NCI-H2227 treated with DMSO at 0.1 percent for 48 hours (cell line): ENCODE measurements at regions not wholly inside any gene's neighbourhood (a gene's known extent, or its start where the extent isn't known, plus 50 kb on each side); places are given as distances from the start of the nearest gene placed in this dataset.

Source experiments
- DNase-seq: peaks from one replicate; lab custom pipeline; 2025; lab: John Stamatoyannopoulos, UW

GRCh38 chr13:93140912-93141311 lies 85.7 kb upstream of the GPC6 start:
- no peak for DNase-seq

GRCh38 chr13:93144031-93144430 lies 82.6 kb upstream of the GPC6 start:
- DNase-seq = no peak

- no peak for DNase-seq
These were observed 81.4 kb upstream of the GPC6 start for GRCh38 chr13:93145199-93145598.

DNA sequence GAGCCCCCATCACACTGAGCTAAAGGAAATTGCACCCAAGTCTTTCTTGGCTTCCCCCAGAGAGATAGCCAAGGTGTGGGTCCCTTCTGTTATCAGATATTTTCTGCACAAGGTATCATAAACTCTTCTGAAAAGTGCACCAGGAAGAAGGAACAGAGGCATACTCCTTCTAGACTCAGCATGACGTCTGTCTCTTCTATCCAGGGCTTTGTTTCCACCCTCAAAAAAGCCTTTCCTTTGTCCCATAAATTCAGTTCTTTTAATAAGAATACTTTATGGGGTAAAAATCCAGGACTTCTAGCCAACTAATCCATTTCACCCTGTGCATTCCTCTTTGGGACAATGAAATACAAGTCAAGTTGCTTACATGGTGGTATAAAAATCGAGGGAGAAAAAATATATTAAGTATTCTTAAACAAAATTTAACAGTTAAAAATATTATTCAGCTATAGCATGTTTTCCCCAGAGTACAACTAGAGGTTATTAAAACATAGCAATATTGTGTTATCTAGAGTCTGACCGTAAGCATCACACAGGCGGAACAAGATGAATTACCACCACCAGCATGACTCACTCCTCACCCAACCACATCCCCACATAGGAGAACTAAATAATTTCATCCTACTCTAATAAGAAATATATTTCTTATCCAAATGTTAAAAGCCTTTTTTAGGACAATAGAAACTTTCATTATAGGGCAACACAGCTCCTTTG lies 79.9 kb upstream of the GPC6 start:
- DNase-seq = no peak

- DNase-seq = no peak
These were observed 79.3 kb upstream of the GPC6 start for GRCh38 chr13:93147298-93147645.

GRCh38 chr13:93147946-93148345 lies 78.7 kb upstream of the GPC6 start:
- no peak for DNase-seq

DNA sequence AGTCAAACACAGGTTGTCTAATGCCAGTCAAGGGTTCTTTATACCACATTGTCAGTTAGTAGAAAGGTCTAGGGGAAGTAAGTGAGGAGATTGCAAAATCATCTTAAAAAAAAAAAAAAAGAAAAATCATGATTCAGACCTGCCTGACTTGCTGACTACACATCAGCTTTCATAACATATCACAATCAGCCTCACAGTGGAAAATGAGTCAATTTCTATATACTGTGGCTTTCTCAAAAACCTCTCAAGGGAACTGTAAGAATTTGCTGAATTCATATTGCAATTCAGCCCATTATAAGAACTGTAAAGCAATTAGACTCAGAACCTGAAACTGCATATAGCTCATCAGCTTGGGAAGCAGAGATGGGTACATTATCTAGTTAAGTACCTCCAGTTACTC lies 75.3 kb upstream of the GPC6 start:
- no peak for DNase-seq

GRCh38 chr13:93158565-93158964 lies 68.0 kb upstream of the GPC6 start:
- DNase-seq = no peak

- no peak for DNase-seq
These were observed 56.6 kb upstream of the GPC6 start for GRCh38 chr13:93169980-93170379.

DNA sequence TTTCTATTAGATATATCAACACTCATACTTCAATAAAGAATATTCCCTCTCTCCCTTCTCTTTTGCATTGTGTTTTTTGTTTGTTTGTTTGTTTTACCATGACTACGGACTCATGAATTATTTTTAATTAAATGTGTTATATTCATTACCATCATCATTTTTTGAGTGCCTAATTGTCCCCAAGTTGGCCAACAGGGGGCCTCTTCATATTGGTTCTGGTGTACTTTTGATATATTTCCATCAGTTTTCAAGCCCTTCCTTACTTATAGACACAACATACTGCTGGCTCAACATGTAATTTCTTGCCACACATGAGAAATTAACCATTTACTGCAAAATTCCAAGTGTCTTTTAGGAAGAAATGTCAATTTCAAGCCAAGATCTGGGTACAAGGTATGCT lies 54.5 kb upstream of the GPC6 start:
- DNase-seq = no peak

DNA sequence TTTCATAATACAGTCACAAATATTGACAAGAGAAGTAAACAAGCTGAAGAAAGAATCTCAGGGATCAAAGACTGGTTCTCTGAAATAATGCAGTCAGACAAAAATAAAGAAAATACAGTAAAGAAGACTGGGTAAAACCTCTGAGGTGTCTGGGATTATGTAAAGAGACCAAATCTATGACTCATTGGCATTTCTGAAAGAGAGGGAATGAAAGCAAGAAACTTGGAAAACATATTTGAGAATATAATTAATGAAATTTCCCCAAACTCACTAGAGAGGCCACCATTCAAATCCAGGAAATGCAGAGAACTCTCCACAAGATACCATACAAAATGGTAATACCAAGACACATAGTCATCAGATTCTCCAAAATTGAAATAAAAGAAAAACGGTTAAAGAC lies 53.0 kb upstream of the GPC6 start:
- no peak for DNase-seq

- no peak for DNase-seq
These were observed 52.3 kb upstream of the GPC6 start for GRCh38 chr13:93174260-93174659.
